H9 (cell line): ENCODE measurements at regions not wholly inside any gene's neighbourhood (a gene's known extent, or its start where the extent isn't known, plus 50 kb on each side); places are given as distances from the start of the nearest gene placed in this dataset.

Source experiments
- DNase-seq: peaks from one replicate; pipeline ENCODE4 v3.0.0-alpha.2; 2017
- H2AFZ ChIP-seq: one replicate; pipeline ENCODE4 v1.6.1; 2013; ENCODE audit warnings: mild to moderate bottlenecking, low read length, control low read depth, moderate library complexity
- H2AK5ac ChIP-seq: 2 replicates; pipeline ENCODE4 v1.6.1; 2013; ENCODE audit warnings: low read length, control low read depth, mixed read lengths; ENCODE audit not compliant: insufficient read length
- H2BK120ac ChIP-seq: one replicate; pipeline ENCODE4 v1.6.1; 2013; ENCODE audit warnings: low read depth, mild to moderate bottlenecking, low read length, control low read depth, inconsistent platforms; ENCODE audit not compliant: poor library complexity, severe bottlenecking
- H2BK12ac ChIP-seq: 2 replicates; pipeline ENCODE4 v1.6.1; 2013; ENCODE audit warnings: low read length, control low read depth, mixed read lengths, low read depth; ENCODE audit not compliant: insufficient read length
- H2BK15ac ChIP-seq: 2 replicates; pipeline ENCODE4 v1.6.1; 2013; ENCODE audit warnings: low read depth, low read length, control low read depth
- H2BK20ac ChIP-seq: one replicate; pipeline ENCODE4 v1.6.1; 2013; ENCODE audit warnings: low read depth, mild to moderate bottlenecking, low read length, control low read depth, inconsistent platforms; ENCODE audit not compliant: poor library complexity, severe bottlenecking
- H2BK5ac ChIP-seq: 2 replicates; pipeline ENCODE4 v1.6.1; 2013; ENCODE audit warnings: low read length, control low read depth, mixed read lengths; ENCODE audit not compliant: insufficient read length
- H3K14ac ChIP-seq: 2 replicates; pipeline ENCODE4 v1.6.1; 2013; ENCODE audit warnings: low read length, control low read depth; ENCODE audit not compliant: insufficient read depth
- H3K18ac ChIP-seq: 2 replicates; pipeline ENCODE4 v1.6.1; 2013; ENCODE audit warnings: low read depth, mild to moderate bottlenecking, mixed read lengths, low read length, control low read depth; ENCODE audit not compliant: insufficient read length
- H3K23ac ChIP-seq: 2 replicates; pipeline ENCODE4 v1.6.1; 2013; ENCODE audit warnings: low read length, control low read depth, mixed read lengths, low read depth; ENCODE audit not compliant: insufficient read length
- H3K23me2 ChIP-seq: 2 replicates; pipeline ENCODE4 v1.6.1; 2013; ENCODE audit warnings: low read depth, mild to moderate bottlenecking, mixed read lengths, low read length, control low read depth; ENCODE audit not compliant: insufficient read length, poor library complexity, severe bottlenecking
- H3K27ac ChIP-seq: 2 replicates; pipeline ENCODE4 v1.5.1; 2013; ENCODE audit warnings: low read length, control low read depth, mixed read lengths, low read depth; ENCODE audit not compliant: insufficient read length
- H3K27me3 ChIP-seq: 2 replicates; pipeline ENCODE4 v1.6.1; 2013; ENCODE audit warnings: low read length, control low read depth, inconsistent platforms; ENCODE audit not compliant: insufficient read depth
- H3K4ac ChIP-seq: 2 replicates; pipeline ENCODE4 v1.6.1; 2013; ENCODE audit warnings: low read depth, mild to moderate bottlenecking, control low read depth, inconsistent platforms, low read length, moderate library complexity
- H3K4me1 ChIP-seq: 2 replicates; pipeline ENCODE4 v1.6.1; 2013; ENCODE audit warnings: low read length, control low read depth, inconsistent platforms; ENCODE audit not compliant: insufficient read depth
- H3K4me2 ChIP-seq: 2 replicates; pipeline ENCODE4 v1.6.1; 2013; ENCODE audit warnings: low read length, control low read depth, mixed read lengths; ENCODE audit not compliant: insufficient read length, insufficient read depth
- H3K56ac ChIP-seq: 2 replicates; pipeline ENCODE4 v1.6.1; 2013; ENCODE audit warnings: low read depth, mild to moderate bottlenecking, mixed read lengths, low read length, control low read depth; ENCODE audit not compliant: insufficient read length
- H3K79me1 ChIP-seq: 2 replicates; pipeline ENCODE4 v1.6.1; 2013; ENCODE audit warnings: low read depth, mild to moderate bottlenecking, moderate library complexity, low read length, control low read depth, inconsistent platforms; ENCODE audit not compliant: insufficient read depth, poor library complexity, severe bottlenecking
- H3K79me2 ChIP-seq: 2 replicates; pipeline ENCODE4 v1.6.1; 2013; ENCODE audit warnings: low read length, control low read depth, inconsistent platforms; ENCODE audit not compliant: insufficient read depth
- H3K9ac ChIP-seq: 2 replicates; pipeline ENCODE4 v1.6.1; 2013; ENCODE audit warnings: low read length, control low read depth, mixed read lengths; ENCODE audit not compliant: insufficient read length; ENCODE audit errors: extremely low read depth
- H3K9me3 ChIP-seq: one replicate; pipeline ENCODE4 v1.6.1; 2013; ENCODE audit warnings: low read depth, low read length, inconsistent platforms; ENCODE audit not compliant: control insufficient read depth
- H3T11ph ChIP-seq: one replicate; pipeline ENCODE4 v1.6.1; 2013; ENCODE audit warnings: mild to moderate bottlenecking, low read length, control low read depth, inconsistent platforms
- H4K20me1 ChIP-seq: one replicate; pipeline ENCODE4 v1.6.1; 2013; ENCODE audit not compliant: control insufficient read depth, insufficient read length, insufficient read depth
- H4K5ac ChIP-seq: 2 replicates; pipeline ENCODE4 v1.6.1; 2013; ENCODE audit warnings: low read depth, mild to moderate bottlenecking, mixed read lengths, low read length, control low read depth; ENCODE audit not compliant: insufficient read length
- H4K8ac ChIP-seq: replicated peaks from 2 replicates; pipeline ENCODE4 v1.6.1; 2013; ENCODE audit warnings: low read length, control low read depth, mixed read lengths, low read depth; ENCODE audit not compliant: insufficient read length
- H4K91ac ChIP-seq: 2 replicates; pipeline ENCODE4 v1.6.1; 2013; ENCODE audit warnings: low read depth, mild to moderate bottlenecking, moderate library complexity, mixed read lengths, low read length, control low read depth; ENCODE audit not compliant: insufficient read length
- H3K27ac Mint-ChIP-seq, 3 experiments: 2 replicates in 2 of 3; 3 replicates in 1 of 3; pipeline ENCODE4 v1.8.0; 2020 to 2021; ENCODE audit warnings: mixed read lengths in 3 of 3, mild to moderate bottlenecking in 1 of 3, moderate library complexity in 1 of 3
- H3K27me3 Mint-ChIP-seq: 2 replicates; pipeline ENCODE4 v1.8.0; 2021; ENCODE audit warnings: low read depth, mild to moderate bottlenecking, moderate library complexity, mixed read lengths
- H3K36me3 Mint-ChIP-seq, 3 experiments: 2 replicates in 2 of 3; 3 replicates in 1 of 3; pipeline ENCODE4 v1.8.0; 2020 to 2021; ENCODE audit warnings: low read depth in 3 of 3, mixed read lengths in 3 of 3; ENCODE audit not compliant: insufficient read depth in 1 of 3
- H3K4me1 Mint-ChIP-seq, 2 experiments: 2 replicates each; pipeline ENCODE4 v1.8.0; 2020; ENCODE audit warnings: mixed read lengths in 2 of 2
- H3K4me3 Mint-ChIP-seq, 2 experiments: 2 replicates in 1 of 2; 3 replicates in 1 of 2; pipeline ENCODE4 v1.8.0; 2020 to 2021; ENCODE audit warnings: mild to moderate bottlenecking in 2 of 2, mixed read lengths in 2 of 2, moderate library complexity in 1 of 2
- H3K9me3 Mint-ChIP-seq, 2 experiments: 2 replicates in 1 of 2; 3 replicates in 1 of 2; pipeline ENCODE4 v1.8.0; 2020; ENCODE audit warnings: mild to moderate bottlenecking in 2 of 2, mixed read lengths in 2 of 2, moderate library complexity in 1 of 2
- WGBS: extraction: QIAGEN DNeasy Blood & Tissue Kit; methylation state at CpG from one replicate; pipeline ENCODE4 v1.1.7; 2013; ENCODE audit warnings: missing lambda C conversion rate, low lambda C conversion rate, mixed read lengths; ENCODE audit not compliant: insufficient read length; ENCODE audit errors: extremely low coverage; 5-methylcytosine and 5-hydroxymethylcytosine counted together
- TF ChIP-seq, protein P1 (sequence below): fragments of 200-600 bp; sonication (generic); conservative IDR thresholded peaks from 3 replicates; pipeline ENCODE4 v1.8.0; 2021; ENCODE audit warnings: antibody characterized with exemption, mild to moderate bottlenecking

DNA sequence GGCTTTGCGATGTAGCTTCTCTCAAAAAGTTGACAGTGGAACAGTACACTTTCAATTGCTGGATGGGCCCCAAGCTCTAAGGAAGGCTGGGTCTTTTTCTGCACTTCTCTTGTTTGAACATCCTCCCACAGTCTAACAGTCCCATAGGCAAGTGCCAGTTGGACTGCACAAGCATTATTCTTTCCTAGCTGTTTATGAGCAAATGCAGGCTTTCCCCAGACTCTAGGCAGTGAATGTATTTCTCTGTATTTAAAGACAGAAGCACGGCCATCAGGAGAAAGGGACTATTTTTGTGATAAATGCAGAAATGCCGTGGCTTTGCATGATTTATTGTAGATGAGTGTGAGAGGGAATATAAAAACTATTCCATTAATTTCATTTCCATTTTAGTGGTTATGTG is 539.3 kb upstream of the LMCD1 start:
- no peak overlapping the region for H3K4ac ChIP-seq
- H3K27ac Mint-ChIP-seq = no peak overlapping the region

More for the DNA sequence above, 539.3 kb upstream of the LMCD1 start:
- Mint-ChIP-seq H3K4me1 (peaks cover 5 to 6% of the 10 kb centered on the region in 2 experiments; a peak in 2 of 4 replicates), H3K36me3 (no peaks in the 10 kb centered on the region; a peak in 1 of 7 replicates), H3K27me3 (no peaks in the 10 kb centered on the region), H3K4me3 (no peak overlapping the region), H3K9me3 (peaks cover 0 to 2% of the 10 kb centered on the region in 2 experiments; a peak in 1 of 5 replicates)
- Histone ChIP-seq H3K56ac (no peak overlapping the region), H4K8ac (no peak overlapping the region), H2BK15ac (no peak overlapping the region), H3K18ac (no peak overlapping the region), H3K9me3 (no peaks in the 10 kb centered on the region), H3K14ac (no peak overlapping the region), H3K4me2 (no peak overlapping the region), H3K23me2 (no peaks in the 10 kb centered on the region), H2AFZ (no peak overlapping the region), H4K5ac (no peak overlapping the region), H4K91ac (no peak overlapping the region), H4K20me1 (no peaks in the 10 kb centered on the region), H3K79me1 (no peaks in the 10 kb centered on the region), H3K79me2 (no peaks in the 10 kb centered on the region), H2BK5ac (no peak overlapping the region), H3K9ac (no peak overlapping the region), H3K27me3 (no peaks in the 10 kb centered on the region), H3K27ac (no peak overlapping the region), H3K4me1 (no peaks in the 10 kb centered on the region), H2AK5ac (no peak overlapping the region), H2BK120ac (no peak overlapping the region), H2BK12ac (no peak overlapping the region), H2BK20ac (no peak overlapping the region), H3K23ac (no peak overlapping the region), H3T11ph (no peak overlapping the region)
- no peak for DNase-seq
- TF ChIP-seq, protein P1, sequence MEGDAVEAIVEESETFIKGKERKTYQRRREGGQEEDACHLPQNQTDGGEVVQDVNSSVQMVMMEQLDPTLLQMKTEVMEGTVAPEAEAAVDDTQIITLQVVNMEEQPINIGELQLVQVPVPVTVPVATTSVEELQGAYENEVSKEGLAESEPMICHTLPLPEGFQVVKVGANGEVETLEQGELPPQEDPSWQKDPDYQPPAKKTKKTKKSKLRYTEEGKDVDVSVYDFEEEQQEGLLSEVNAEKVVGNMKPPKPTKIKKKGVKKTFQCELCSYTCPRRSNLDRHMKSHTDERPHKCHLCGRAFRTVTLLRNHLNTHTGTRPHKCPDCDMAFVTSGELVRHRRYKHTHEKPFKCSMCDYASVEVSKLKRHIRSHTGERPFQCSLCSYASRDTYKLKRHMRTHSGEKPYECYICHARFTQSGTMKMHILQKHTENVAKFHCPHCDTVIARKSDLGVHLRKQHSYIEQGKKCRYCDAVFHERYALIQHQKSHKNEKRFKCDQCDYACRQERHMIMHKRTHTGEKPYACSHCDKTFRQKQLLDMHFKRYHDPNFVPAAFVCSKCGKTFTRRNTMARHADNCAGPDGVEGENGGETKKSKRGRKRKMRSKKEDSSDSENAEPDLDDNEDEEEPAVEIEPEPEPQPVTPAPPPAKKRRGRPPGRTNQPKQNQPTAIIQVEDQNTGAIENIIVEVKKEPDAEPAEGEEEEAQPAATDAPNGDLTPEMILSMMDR = no peak
- no CpG with 5 or more reads among the region's 3 CpGs for WGBS
